ENCODE measurements at regions not wholly inside any gene's neighbourhood (a gene's known extent, or its start where the extent isn't known, plus 50 kb on each side); places are given as distances from the start of the nearest gene placed in this dataset.
"Not testable (repeated sequence)": the region's sequence is repeated elsewhere in the genome, so short reads cannot be mapped to it uniquely, and the experiment has no call there.

DNA sequence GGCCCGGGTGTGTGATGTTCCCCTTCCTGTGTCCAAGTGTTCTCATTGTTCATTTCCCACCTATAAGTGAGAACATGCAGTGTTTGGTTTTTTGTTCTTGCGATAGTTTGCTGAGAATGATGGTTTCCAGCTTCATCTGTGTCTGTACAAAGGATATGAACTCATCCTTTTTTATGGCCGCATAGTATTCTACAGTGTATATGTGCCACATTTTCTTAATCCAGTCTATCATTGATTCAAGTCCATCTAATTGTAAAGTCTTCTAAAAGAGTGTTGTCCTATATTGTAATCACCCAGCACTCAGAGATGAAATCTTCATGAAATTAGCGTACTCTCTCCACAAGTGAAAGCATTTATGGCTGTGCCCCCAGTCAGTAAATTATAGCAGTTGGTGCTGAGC is 1096.6 kb downstream of the UQCRFS1 start:
- DNase-seq: not testable (repeated sequence)

DNA sequence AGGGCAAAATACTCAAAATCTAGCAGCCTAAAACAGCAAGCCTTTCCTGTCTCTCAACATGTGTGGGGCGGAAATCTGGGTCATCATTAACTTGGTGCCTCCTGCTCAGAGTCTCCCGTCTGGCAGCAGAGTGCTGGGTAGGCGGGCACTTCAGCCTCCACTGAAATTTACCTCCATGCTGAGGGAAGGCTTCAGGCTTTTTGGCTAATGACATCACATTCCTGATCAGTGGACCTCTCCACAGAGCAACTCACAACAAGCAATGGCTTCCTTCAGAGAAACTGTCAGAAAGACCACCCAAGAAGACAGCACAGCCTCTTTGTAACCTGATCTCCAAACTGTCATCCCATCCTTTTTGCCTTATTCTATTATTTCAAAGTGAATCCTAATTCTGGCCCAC is 1109.0 kb downstream of the UQCRFS1 start:
- DNase-seq: no peak

DNA sequence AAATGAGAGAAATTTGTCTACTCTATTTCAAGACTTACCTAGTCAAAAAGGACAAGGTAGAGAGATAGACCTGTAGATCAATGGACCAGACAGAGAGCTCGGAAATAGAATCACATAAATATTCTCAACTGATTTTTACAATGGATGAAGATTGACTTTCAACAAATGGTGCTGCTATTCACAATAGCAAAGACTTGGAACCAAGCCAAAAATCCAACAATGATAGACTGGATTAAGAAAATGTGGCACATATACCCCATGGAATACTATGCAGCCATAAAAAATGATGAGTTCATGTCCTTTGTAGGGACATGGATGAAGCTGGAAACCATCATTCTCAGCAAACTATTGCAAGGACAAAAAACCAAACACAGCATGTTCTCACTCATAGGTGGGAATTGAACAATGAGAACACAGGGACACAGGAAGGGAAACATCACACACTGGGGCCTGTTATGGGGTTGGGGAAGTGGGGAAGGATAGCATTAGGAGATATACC is 1128.2 kb downstream of the UQCRFS1 start:
- DNase-seq: not testable (repeated sequence)

DNA sequence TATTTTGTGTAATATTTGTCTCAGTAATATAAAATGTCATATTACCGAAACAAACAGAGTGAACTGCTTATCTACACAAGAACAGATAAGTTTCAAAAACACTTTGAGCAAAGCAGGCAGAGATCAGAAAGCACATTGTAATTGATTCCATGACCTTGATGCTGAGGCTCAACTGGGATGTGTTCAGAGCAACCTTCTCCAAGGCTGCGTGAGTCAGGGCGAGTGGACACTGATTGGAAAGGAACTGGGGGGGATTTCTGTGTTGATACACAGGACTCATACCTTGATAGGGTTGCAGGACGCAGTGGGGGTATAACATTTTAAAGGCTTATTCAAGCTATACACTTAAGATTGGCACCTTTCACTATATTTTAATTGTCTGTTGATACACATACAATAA is 1136.3 kb downstream of the UQCRFS1 start:
- DNase-seq: no peak

DNA sequence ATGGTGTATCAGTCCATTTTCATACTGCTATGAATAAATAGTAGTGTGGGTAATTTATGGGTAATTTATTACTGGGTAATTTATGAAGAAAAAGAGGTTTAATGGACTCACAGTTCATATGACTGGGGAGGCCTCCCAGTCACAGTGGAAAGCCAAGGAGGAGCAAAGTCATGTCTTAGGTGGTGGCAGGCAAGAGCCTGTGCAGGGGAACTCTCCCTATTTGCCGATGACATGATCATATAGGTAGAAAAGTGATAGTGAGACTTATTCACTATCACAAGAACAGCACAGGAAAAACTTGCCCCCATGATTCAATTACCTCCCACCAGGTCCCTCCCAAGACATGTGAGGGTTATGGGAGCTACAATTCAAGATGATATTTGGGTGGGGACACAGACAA is 1137.7 kb downstream of the UQCRFS1 start:
- DNase-seq: no peak

DNA sequence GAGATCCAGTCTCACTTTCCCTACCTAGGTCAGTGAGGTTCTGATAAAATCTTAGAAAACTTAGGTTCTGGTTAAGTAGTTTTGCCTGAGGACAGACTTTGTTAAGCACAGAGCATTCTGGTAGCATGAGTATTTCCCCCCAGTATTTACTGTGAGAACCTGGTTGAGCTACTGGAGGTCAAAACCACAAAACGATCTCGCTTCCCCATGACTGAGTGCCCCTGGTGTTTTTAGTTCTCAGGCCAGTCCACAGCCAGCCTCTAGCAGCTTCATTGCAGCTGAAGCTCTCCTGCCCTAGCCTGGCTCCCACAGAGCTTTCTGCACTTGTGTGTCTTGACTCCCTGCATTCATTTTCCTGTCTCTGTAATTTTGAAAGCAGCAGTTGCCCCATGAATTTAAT is 1138.2 kb downstream of the UQCRFS1 start:
- DNase-seq: no peak

DNA sequence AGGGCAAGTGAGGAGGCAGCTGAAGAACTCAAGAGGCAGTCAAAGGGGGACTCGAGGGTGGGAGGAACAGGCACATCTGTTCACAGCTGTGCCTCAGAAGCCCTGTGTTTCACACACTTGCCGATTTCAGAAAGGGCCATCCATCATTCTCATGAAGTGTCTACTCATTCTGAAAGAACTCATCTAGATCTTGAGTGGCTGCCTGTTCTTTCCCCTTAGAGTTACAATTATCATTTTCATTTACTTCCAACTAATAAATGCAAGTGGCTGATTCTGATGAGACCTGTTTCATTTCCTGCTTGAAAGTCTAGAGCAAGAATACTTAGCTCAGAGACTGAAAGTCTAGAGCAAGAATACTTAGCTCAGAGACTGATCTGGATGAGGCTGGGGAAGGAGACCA is 1145.1 kb downstream of the UQCRFS1 start:
- no peak for DNase-seq

DNA sequence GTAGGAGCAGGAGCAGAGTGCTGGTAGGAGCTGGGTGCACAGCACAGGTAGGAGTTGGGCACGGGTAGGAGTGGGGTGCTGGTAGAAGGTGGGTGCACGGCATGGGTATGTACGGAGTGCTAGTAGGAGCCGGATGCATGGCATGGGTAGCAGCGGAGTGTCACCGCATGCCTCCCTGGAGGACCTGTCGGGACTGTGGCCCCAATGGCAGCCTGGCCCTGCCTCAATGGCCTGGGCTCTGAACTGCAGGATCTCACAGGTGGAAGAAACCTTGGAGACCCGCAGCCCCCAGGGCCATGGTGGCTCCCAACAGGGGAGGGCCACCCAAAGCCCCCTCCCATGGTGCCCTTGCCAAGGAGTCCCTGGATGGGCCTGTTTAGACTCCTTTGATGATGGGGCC is 1146.0 kb downstream of the UQCRFS1 start:
- no peak for DNase-seq

DNA sequence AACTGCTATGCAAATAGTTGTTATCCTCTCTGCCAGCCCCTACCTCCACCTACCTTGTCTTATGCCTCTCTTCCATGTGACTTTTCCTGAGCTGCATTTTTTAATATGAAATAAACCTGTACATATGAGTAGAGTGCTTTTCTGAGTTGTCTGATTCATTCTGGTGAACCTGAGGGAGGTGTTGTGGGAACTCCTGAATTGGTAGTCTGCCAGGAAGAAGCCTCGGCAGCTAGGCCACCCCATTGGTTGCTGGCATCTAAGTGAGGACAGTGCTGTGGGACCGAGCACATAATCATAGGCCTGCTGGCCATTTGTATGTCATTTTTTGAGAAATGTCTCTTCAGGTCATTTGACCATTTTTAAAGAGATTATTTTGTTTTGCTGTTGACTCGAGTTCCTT is 1146.8 kb downstream of the UQCRFS1 start:
- no peak for DNase-seq

DNA sequence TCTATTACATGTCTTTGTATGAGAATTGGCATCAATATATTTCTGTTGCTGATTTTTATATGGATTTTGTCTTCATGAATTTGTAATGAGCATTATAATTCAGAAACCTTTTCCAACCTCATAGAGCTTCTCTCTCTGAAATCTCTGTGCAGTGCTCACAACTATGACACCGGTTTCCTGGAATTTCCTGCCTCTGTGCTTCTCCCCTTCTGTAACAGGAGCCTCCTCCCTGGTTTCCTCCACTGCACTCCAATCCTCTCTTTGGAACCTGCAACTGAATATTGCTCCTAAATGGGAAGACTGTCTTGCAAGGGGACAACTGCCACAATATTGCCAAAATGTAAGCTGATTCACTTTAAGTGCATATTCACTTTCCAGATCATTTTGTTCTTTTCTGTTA is 1147.9 kb downstream of the UQCRFS1 start:
- no peak for DNase-seq

DNA sequence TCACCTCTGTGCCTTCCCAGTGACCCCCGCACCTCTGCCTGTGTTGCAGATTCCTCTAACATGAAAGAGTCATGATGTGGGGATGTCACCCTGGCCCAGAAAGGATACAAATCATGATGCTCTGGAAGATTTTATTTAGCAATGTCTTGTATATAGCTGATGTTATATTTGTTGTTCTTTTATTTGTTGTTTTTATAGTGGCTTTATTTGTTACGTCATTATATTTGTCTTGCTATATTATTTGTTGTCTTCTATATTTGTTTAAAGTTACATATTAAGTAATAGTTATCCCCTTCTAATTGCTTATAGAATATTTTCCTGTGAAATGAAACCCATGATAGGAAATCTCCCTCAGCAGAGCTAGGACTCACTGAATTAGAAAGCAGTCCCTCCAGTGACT is 1149.2 kb downstream of the UQCRFS1 start:
- DNase-seq: no peak

DNA sequence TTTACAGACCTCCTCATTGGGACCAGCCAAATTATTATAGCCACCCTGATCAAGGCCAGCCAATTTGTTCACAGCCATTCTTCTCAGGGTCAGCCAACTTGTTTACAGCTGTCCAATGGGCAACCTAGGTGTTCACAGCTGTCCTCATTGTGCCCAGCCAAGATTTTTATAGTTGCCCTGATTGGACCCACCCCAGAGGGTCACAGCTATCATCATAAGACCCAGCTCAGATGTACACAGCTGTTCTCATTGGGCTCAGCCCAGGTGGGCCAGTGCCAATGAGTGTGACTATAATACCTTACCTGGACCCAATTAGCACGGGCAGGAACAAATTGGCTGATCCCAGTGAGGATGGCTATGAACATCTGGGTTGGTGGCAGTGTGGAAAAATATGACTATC is 1151.8 kb downstream of the UQCRFS1 start:
- DNase-seq: no peak

DNA sequence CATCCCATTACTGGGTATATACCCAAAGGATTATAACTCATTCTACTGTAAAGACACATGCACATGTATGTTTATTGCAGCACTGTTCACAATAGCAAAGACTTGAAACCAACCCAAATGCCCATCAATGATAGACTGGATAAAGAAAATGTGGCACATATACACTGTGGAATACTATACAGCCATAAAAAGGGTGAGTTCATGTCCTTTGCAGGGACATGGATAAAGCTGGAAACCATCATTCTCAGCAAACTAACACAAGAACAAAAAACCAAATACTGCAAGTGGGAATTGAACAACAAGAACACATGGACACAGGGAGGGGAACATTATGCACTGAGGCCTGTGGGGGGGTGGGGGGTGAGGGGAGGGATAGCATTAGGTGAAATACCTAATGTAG is 1155.9 kb downstream of the UQCRFS1 start:
- DNase-seq: not testable (repeated sequence)

DNA sequence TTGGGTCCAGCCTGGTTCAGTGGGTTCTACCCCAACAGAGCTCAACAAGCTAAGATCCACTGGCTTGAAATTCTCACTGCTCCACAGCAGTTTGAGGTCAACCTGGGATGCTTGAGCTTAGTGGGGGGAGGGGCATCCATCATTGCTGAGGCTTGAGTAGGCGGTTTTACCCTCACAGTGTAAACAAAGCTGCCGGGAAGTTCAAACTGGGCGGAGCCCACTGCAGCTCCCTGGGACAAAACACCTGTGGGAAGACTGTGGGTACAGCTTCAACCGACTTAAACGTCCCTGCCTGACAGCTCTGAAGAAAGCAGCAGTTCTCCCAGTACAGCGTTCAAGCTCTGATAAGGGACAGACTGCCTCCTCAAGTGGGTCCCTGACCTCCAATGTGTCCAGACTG is 1161.9 kb downstream of the UQCRFS1 start:
- no peak for DNase-seq

DNA sequence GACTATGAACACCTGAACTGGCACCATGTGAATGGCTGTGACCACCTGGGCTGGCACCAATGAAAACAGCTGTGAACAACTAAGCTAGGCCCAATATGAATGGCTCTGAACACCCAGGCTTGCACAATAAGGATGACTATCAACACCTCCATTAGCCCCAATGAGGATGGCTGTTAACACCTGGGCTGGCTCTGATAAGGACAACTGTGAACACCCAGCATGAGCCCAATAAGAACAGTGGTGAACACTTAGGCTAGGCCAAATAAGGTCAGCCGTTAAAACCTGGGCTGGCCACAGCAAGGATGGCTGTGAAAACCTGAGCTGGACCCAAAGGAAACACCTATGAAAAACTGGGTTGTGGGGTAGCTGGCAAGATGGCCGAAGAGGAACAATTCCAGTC is 1163.1 kb downstream of the UQCRFS1 start:
- DNase-seq: no peak

DNA sequence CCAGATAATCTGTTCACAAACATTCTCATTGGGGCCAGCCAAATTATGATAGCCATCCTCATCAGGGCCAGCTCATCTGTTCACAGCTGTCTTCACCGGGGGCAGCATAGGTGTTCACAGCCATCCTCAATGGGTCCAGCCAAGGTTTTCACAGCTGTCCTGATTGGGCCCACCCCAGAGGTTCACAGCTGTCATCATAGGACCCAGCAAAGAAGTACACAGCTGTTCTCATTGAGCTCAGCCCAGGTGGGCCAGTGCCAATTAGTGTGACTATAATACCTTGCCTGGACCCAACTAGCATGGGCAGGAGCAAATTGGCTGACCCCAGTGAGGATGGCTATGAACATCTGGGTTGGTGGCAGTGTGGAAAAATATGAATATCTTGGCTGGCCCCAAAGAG is 1166.0 kb downstream of the UQCRFS1 start:
- DNase-seq: no peak

DNA sequence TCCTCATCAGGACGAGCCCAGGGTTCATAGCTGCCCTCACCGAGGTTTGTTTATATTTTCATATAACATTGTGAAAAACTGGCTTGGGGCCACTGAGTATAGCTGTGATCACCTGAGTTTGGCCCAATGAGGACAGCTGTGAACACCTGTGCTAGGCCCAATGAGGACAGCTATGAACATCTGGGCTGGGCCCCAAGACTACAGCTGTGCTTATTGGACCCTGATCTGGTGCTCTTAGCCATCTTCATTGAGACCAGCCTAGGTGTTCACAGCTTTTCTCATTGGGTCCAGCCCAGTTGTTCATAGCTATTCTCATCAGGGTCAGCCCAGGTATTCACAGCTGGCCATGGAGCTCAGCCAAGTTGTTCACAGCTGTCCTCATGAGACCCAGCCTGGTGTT is 1167.3 kb downstream of the UQCRFS1 start:
- no peak for DNase-seq

DNA sequence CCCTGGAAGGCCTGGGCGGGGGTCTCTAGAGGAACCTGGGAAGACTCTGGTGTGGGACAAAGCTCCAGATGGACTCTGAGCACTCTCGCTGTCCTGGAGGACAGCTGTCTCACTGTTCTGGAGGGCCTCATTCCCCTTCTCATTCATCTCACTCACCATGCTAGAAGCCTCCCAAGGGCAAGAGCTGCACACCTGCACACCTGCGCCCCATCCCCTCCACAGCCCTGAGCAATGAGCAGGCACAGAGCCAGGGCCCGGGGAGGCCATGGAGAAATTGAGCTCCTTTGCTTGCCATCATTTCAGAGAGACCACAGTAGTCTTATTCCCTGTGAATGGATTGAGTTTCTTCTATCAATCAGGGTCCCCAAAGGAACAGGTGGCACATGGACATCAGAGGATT is 1168.5 kb downstream of the UQCRFS1 start:
- DNase-seq: no peak

DNA sequence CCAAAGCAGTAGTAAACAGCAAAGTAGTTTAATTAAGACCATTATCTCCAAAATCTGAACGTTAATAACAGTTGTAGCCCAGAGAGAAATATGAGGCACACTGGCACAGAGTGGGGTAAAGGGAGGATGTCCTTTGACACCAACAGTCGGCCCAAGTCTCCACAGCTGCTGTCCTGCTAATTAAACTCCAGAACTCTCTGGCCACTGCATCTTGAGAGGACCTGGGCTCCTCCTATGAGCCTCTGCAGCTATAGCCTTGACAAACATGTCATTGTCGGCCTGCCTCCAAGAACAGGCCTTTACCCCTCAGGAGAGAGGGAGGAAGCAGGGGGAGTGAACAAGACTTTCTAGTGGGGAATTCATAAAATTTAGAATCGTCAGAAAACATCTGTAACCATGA is 1170.4 kb downstream of the UQCRFS1 start:
- DNase-seq: no peak

DNA sequence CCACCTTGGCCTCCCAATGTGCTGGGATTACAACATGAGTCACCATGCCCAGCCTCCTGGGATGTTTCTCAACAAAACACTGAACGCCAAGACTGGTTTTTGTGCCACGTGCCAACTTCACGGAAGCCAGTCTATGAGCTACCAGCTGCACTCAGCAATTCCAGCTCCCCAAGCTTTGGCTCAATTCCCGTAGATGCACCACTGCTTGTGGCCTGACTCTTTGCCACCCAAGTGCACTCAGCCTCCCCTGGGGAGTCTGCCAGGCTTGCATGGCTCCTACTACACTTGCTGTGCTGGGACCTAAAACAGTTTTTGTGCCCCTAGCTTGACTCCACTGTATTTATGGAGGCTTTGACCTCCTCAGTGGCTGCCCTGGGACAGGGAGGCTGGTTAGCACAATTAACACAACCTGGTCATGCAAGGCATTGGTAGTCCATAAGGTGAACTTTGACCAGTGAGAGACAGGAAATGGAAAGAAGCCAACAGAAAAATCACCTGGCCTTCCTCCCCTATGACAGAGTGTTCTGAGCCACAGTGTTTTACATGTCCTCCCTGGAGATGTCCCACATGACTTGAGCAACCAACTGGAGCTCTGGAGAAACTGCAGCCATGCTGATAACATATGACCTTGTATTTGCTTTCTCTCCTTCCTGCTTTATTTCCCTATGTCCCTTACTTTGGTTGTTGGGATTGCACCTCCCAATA is 1173.1 kb downstream of the UQCRFS1 start:
- DNase-seq: no peak

DNA sequence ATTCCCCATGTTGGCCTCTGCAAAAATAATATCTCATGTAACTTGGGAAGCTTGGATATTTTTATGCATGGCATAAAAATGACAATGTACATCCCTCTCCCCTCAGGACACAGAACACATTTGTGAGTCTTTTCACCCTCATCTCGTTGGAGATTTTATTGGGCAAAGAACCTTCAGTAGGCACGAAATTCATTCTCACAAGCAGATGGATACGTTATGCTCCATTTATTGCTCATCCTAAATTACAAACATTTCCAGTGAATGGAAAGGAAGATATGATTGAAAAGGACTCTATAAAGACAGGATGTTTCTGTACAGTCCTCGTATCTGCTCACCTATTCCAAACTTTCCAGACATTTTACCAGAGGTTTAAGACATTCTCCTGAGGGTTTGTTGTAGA is 1175.8 kb downstream of the UQCRFS1 start:
- no peak for DNase-seq

DNA sequence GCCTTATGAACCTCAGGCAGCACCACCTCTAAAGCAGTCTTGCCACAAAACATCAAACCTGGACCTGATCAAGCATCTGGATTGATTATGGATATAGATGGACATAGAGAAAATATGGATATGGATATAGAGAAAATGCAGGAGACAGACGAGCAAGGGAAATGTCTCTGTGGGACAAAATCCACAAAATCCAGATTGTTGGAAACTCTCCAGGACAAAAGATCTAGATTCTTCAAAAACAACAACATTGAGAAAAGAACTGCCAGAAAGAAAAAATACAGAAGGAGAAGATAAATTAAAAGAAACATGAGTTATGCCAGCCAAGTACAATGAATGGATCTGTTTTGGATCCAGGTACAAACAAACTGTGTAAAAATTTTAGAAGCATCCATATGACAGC is 1176.5 kb downstream of the UQCRFS1 start:
- no peak for DNase-seq

DNA sequence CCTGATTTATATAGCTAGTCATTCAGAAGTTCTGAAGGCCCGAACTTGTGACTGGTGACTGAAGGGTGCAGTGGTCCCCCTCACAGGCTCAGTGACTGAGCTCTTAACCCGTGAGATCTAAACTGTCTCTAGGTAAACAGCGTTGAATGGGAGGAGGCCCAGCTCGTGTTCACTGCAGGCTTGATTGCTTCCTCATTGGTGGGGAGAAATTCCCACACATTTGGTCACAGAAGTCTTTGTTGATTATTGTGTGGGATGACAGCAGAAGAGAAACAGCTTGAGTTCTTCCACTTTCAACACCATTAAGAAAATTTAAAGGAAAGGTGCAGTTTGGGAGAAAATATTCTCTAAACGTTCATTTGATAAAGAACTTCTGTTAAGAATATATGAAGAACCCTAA is 1178.0 kb downstream of the UQCRFS1 start:
- DNase-seq: no peak

DNA sequence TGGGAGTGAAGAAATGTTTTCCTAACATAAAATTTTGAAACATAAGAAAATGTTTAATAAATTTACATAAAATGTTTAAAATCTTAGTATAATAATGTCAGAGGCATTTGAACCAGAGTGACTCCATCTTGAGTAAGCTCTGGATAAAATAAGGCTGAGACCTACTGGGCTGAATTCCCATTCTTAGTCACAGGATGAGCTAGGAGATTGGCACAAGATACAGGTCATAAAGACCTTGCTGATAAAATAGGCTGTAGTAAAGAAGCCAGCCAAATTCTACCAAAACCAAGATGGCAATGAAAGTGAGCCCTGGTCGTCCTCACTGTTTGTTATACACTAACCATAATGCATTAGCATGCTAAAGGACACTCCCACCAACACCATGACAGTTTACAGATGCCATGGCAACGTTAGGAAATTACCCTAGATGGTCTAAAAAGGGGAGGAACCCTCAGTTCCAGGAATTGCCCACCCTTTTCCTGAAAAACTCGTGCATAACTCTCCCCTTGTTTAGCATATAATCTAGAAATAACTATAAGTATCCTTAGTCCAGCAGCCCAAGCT is 1184.0 kb downstream of the UQCRFS1 start:
- no peak for DNase-seq

DNA sequence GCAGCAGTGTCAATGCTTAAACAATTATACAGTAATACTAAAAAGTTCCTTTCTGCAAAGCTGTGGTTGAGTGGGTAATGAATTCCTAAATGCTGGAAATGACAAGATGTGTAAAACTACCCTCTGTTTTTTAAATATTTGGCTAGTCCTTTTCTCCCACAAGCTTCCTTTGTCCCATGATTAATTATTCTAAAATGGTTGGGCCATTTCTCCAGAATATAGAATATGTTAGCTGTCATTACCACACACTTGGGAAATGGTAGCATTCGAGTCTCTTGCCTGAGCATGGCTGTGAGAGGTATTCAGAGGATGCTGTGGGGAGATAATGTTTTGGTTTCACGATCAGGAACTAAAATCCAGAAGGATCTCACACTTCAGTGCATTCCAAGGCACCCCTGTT is 1185.8 kb downstream of the UQCRFS1 start:
- DNase-seq: no peak
